ENCODE measurements at regions not wholly inside any gene's neighbourhood (a gene's known extent, or its start where the extent isn't known, plus 50 kb on each side); places are given as distances from the start of the nearest gene placed in this dataset.

GRCh38 chr4:98733601-98734000 lies 75.2 kb upstream of the TSPAN5 start:
- TF ChIP-seq CTCF (conservative IDR thresholded peaks at IDR 0.05; ENCODE audit: low read length) (no peak), EZH2phosphoT487 (IDR thresholded peaks at IDR 0.05; ENCODE audit: borderline replicate concordance, low read depth, low read length) (no peak)
